GM23248 (cell line): ENCODE measurements at regions not wholly inside any gene's neighbourhood (a gene's known extent, or its start where the extent isn't known, plus 50 kb on each side); places are given as distances from the start of the nearest gene placed in this dataset.

ENCODE experiments used
- DNase-seq: peaks from one replicate; pipeline ENCODE4 v3.0.0-alpha.2; 2015
- H2AFZ ChIP-seq: fragments of 200-600 bp; sonication (generic); 2 replicates; pipeline ENCODE4 v1.6.1; 2016; ENCODE audit warnings: antibody characterized with exemption
- H3F3A ChIP-seq: fragments of 200-600 bp; sonication (generic); 2 replicates; pipeline ENCODE4 v1.6.1; 2016; ENCODE audit warnings: mild to moderate bottlenecking, antibody characterized with exemption, mixed run types; ENCODE audit not compliant: insufficient read depth
- H3K27ac ChIP-seq: fragments of 200-600 bp; sonication (generic); 2 replicates; pipeline ENCODE4 v1.5.1; 2016; ENCODE audit warnings: mild to moderate bottlenecking
- H3K27me3 ChIP-seq: fragments of 200-600 bp; sonication (generic); replicated peaks from 2 replicates; pipeline ENCODE4 v1.6.1; 2016; ENCODE audit warnings: mild to moderate bottlenecking; ENCODE audit not compliant: insufficient read depth
- H3K36me3 ChIP-seq: fragments of 200-600 bp; sonication (generic); 2 replicates; pipeline ENCODE4 v1.6.1; 2016; ENCODE audit warnings: low read depth, mild to moderate bottlenecking
- H3K4me1 ChIP-seq: fragments of 200-600 bp; sonication (generic); 2 replicates; pipeline ENCODE4 v1.6.1; 2016; ENCODE audit warnings: mild to moderate bottlenecking; ENCODE audit not compliant: insufficient read depth
- H3K4me2 ChIP-seq: fragments of 200-600 bp; sonication (generic); one replicate; pipeline ENCODE4 v1.6.1; 2016; ENCODE audit warnings: mild to moderate bottlenecking; ENCODE audit not compliant: unreplicated experiment
- H3K4me3 ChIP-seq: fragments of 200-600 bp; sonication (generic); 2 replicates; pipeline ENCODE4 v1.5.1; 2016; ENCODE audit warnings: mild to moderate bottlenecking
- H3K79me2 ChIP-seq: fragments of 200-600 bp; sonication (generic); 2 replicates; pipeline ENCODE4 v1.6.1; 2016; ENCODE audit warnings: mild to moderate bottlenecking; ENCODE audit not compliant: insufficient read depth
- H3K9ac ChIP-seq: fragments of 200-600 bp; sonication (generic); 2 replicates; pipeline ENCODE4 v1.6.1; 2016; ENCODE audit warnings: mild to moderate bottlenecking
- H3K9me2 ChIP-seq: fragments of 200-600 bp; sonication (generic); 2 replicates; pipeline ENCODE4 v1.6.1; 2016; ENCODE audit warnings: mixed run types, mild to moderate bottlenecking, moderate library complexity; ENCODE audit not compliant: insufficient read depth
- H3K9me3 ChIP-seq: fragments of 200-600 bp; sonication (generic); one replicate; pipeline ENCODE4 v1.6.1; 2017; ENCODE audit warnings: low read depth
- H4K20me1 ChIP-seq: fragments of 200-600 bp; sonication (generic); 2 replicates; pipeline ENCODE4 v1.6.0; 2016; ENCODE audit not compliant: insufficient read depth
- EZH2 ChIP-seq: fragments of 200-600 bp; sonication (generic); IDR thresholded peaks from 2 replicates; pipeline ENCODE4 v1.6.1; 2018; ENCODE audit warnings: antibody characterized with exemption, mild to moderate bottlenecking; ENCODE audit not compliant: insufficient read depth, poor library complexity, severe bottlenecking
- EZH2phosphoT487 ChIP-seq: fragments of 200-600 bp; sonication (generic); IDR thresholded peaks from 2 replicates; pipeline ENCODE4 v1.6.1; 2018; ENCODE audit warnings: antibody characterized with exemption, moderate library complexity, mild to moderate bottlenecking, low read depth; ENCODE audit not compliant: insufficient read depth
- WGBS, 2 experiments: methylation state at CpG; one replicate each; pipeline ENCODE4 v1.1.6; 2015 to 2017; ENCODE audit warnings: low lambda C conversion rate in 2 of 2, low coverage in 1 of 2; ENCODE audit errors: missing lambda C conversion rate in 2 of 2; 5-methylcytosine and 5-hydroxymethylcytosine counted together
- in situ Hi-C: fragments of 300-500 bp; cut with MboI; formaldehyde crosslinking; loops from 2 replicates; pipeline ENCODE4 v1.15.0; 2020

- Histone ChIP-seq H3K9me2 (no peaks in the 10 kb centered on the region), H3K27ac (no peak overlapping the region), H3K9me3 (no peaks in the 10 kb centered on the region), H3K9ac (no peak overlapping the region), H2AFZ (no peak overlapping the region), H3K4me3 (no peak overlapping the region), H3K36me3 (no peaks in the 10 kb centered on the region), H4K20me1 (no peaks in the 10 kb centered on the region), H3K4me1 (no peaks in the 10 kb centered on the region), H3F3A (no peaks in the 10 kb centered on the region), H3K27me3 (peaks cover 53% of the 10 kb centered on the region), H3K79me2 (no peaks in the 10 kb centered on the region), H3K4me2 (no peak overlapping the region)
- no peak for TF ChIP-seq EZH2phosphoT487
- no peak for TF ChIP-seq EZH2
- in situ Hi-C loops = no loop called here
- DNase-seq = no peak
- WGBS, 2 experiments = 56 to 61% methylated on average over 8 of the region's 8 CpGs
These were observed 96.2 kb upstream of the SIM2 start for GRCh38 chr21:36602735-36603134.

- 21 to 22% methylated on average over 2 of the region's 2 CpGs for WGBS, 2 experiments
- no peak overlapping the region for H3K4me3 ChIP-seq
- H3K9me2 ChIP-seq = no peaks in the 10 kb centered on the region
- in situ Hi-C loops = no loop called here
- H3K27ac ChIP-seq = no peak overlapping the region
- H3F3A ChIP-seq = no peaks in the 10 kb centered on the region
- DNase-seq = no peak
- H3K4me2 ChIP-seq = no peak overlapping the region
- H3K79me2 ChIP-seq = no peaks in the 10 kb centered on the region
- TF ChIP-seq EZH2phosphoT487 = no peak
- TF ChIP-seq EZH2 = no peak
- no peak overlapping the region for H2AFZ ChIP-seq
- H4K20me1 ChIP-seq = no peaks in the 10 kb centered on the region
- no peak overlapping the region for H3K9ac ChIP-seq
- peaks cover 58% of the 10 kb centered on the region for H3K27me3 ChIP-seq
- H3K4me1 ChIP-seq = no peaks in the 10 kb centered on the region
- H3K9me3 ChIP-seq = no peaks in the 10 kb centered on the region
- H3K36me3 ChIP-seq = no peaks in the 10 kb centered on the region
These were observed 95.7 kb upstream of the SIM2 start for GRCh38 chr21:36603221-36603620.

GRCh38 chr21:36605426-36605825 lies 93.5 kb upstream of the SIM2 start:
- Histone ChIP-seq H3K4me3 (no peak overlapping the region), H3K9ac (no peak overlapping the region), H3F3A (no peaks in the 10 kb centered on the region), H3K79me2 (no peaks in the 10 kb centered on the region), H3K4me2 (no peak overlapping the region), H3K4me1 (no peaks in the 10 kb centered on the region), H3K27ac (no peak overlapping the region), H4K20me1 (no peaks in the 10 kb centered on the region), H3K27me3 (peaks cover 45% of the 10 kb centered on the region), H2AFZ (no peak overlapping the region), H3K9me2 (no peaks in the 10 kb centered on the region), H3K9me3 (no peaks in the 10 kb centered on the region), H3K36me3 (no peaks in the 10 kb centered on the region)
- DNase-seq = no peak
- TF ChIP-seq EZH2phosphoT487 (no peak), EZH2 (no peak)
- 22 to 27% methylated on average over 8 of the region's 8 CpGs for WGBS, 2 experiments
- in situ Hi-C loops = no loop called here

GRCh38 chr21:36606287-36606982 lies 92.5 kb upstream of the SIM2 start:
- Histone ChIP-seq H3F3A (no peaks in the 10 kb centered on the region), H3K79me2 (no peaks in the 10 kb centered on the region), H3K36me3 (no peaks in the 10 kb centered on the region), H3K9ac (no peak overlapping the region), H3K9me3 (no peaks in the 10 kb centered on the region), H3K9me2 (no peaks in the 10 kb centered on the region), H4K20me1 (no peaks in the 10 kb centered on the region), H2AFZ (no peak overlapping the region), H3K4me3 (no peak overlapping the region), H3K27me3 (peaks cover 43% of the 10 kb centered on the region), H3K27ac (no peak overlapping the region), H3K4me1 (no peaks in the 10 kb centered on the region), H3K4me2 (no peak overlapping the region)
- no peak for DNase-seq
- in situ Hi-C loops = no loop called here
- TF ChIP-seq EZH2 = no peak
- TF ChIP-seq EZH2phosphoT487 = no peak
- WGBS, 2 experiments = 60 to 61% methylated on average over 19 of the region's 19 CpGs

- no peak for TF ChIP-seq EZH2phosphoT487
- no peak for TF ChIP-seq EZH2
These were observed 92.0 kb upstream of the SIM2 start for GRCh38 chr21:36606983-36607325.

More at GRCh38 chr21:36606983-36607325, 92.0 kb upstream of the SIM2 start:
- no peak overlapping the region for H3K4me2 ChIP-seq
- H3K9me3 ChIP-seq = no peaks in the 10 kb centered on the region
- peaks cover 45% of the 10 kb centered on the region for H3K27me3 ChIP-seq
- no peaks in the 10 kb centered on the region for H3K4me1 ChIP-seq
- H3K9me2 ChIP-seq = no peaks in the 10 kb centered on the region
- no peak overlapping the region for H3K9ac ChIP-seq
- 50 to 62% methylated on average over 6 of the region's 6 CpGs for WGBS, 2 experiments
- no peak overlapping the region for H3K4me3 ChIP-seq
- in situ Hi-C loops = no loop called here
- DNase-seq = no peak
- no peaks in the 10 kb centered on the region for H3F3A ChIP-seq
- H4K20me1 ChIP-seq = no peaks in the 10 kb centered on the region
- H3K36me3 ChIP-seq = no peaks in the 10 kb centered on the region
- no peak overlapping the region for H3K27ac ChIP-seq
- no peaks in the 10 kb centered on the region for H3K79me2 ChIP-seq
- no peak overlapping the region for H2AFZ ChIP-seq
